HepG2 (cell line): ENCODE measurements at regions not wholly inside any gene's neighbourhood (a gene's known extent, or its start where the extent isn't known, plus 50 kb on each side); places are given as distances from the start of the nearest gene placed in this dataset.
"Not testable (repeated sequence)": the region's sequence is repeated elsewhere in the genome, so short reads cannot be mapped to it uniquely, and the experiment has no call there.

Experiments used
- ATAC-seq: fragments of 200-7000 bp; cut with Tn5 transposase; 3 replicates; pipeline ENCODE4 v1.9.1; 2020; ENCODE audit warnings: mild to moderate bottlenecking, moderate library complexity
- BruUV-seq: library from RNA; stranded (reverse); fragments of 400-500 nt; replicated peaks from 2 replicates; lab custom pipeline; 2021; lab: Mats Ljungman, UMichigan
- CTCF ChIA-PET: fragments of 300-600 bp; formaldehyde crosslinking; extraction: SDS; loops from one replicate; lab custom pipeline; 2021; ENCODE audit warnings: low total read pairs, inconsistent platforms, low intra/inter-chr PET ratio; lab: Yijun Ruan, JAX
- POLR2A ChIA-PET: fragments of 350-600 bp; sonication (Branson Sonifier 250); formaldehyde crosslinking; loops from one replicate; lab custom pipeline; 2020; ENCODE audit warnings: antibody characterized with exemption, inconsistent platforms; lab: Yijun Ruan, JAX
- DNase-seq: peaks from one replicate; pipeline ENCODE4 v3.0.0-alpha.2; 2015; ENCODE audit warnings: low spot score
- FAIRE-seq: peaks from 3 replicates; lab custom pipeline; 2011; peaks lifted over from hg19 to GRCh38; lab: Jason Lieb, UNC
- H2AFZ ChIP-seq: one replicate; pipeline ENCODE4 v1.6.1; 2011; ENCODE audit warnings: low read length, inconsistent platforms
- H3K27ac ChIP-seq: fragments of 300-600 bp; 3 replicates; pipeline ENCODE4 v1.8.0; 2011; ENCODE audit warnings: mixed run types, mild to moderate bottlenecking, mixed read lengths, low read length, inconsistent platforms; ENCODE audit not compliant: insufficient read depth; ENCODE audit errors: extremely low read length
- H3K27me3 ChIP-seq, 2 experiments: fragments of 200-600 bp in 1 of 2; 2 replicates in 1 of 2; 3 replicates in 1 of 2; pipeline versions ENCODE4 v1.6.0 to v1.8.0; 2011; ENCODE audit warnings: low read length in 2 of 2, mild to moderate bottlenecking in 2 of 2, moderate library complexity in 2 of 2, inconsistent platforms in 1 of 2; ENCODE audit not compliant: insufficient read depth in 2 of 2, control insufficient read depth in 1 of 2
- H3K36me3 ChIP-seq, 2 experiments: fragments of 200-600 bp in 1 of 2; replicated peaks in 1 of 2; 2 replicates in 1 of 2; 3 replicates in 1 of 2; pipeline versions ENCODE4 v1.5.1 to v1.8.0; 2011; ENCODE audit warnings: low read length in 2 of 2, inconsistent platforms in 1 of 2; ENCODE audit not compliant: insufficient read depth in 2 of 2, control insufficient read depth in 1 of 2
- H3K4me1 ChIP-seq: 2 replicates; pipeline ENCODE4 v1.5.1; 2012; ENCODE audit warnings: low read length, inconsistent platforms; ENCODE audit not compliant: insufficient read depth
- H3K4me2 ChIP-seq: 2 replicates; pipeline ENCODE4 v1.6.0; 2011; ENCODE audit warnings: low read depth, low read length, inconsistent platforms
- H3K4me3 ChIP-seq, 3 experiments: fragments of 200-600 bp in 1 of 3; sonication (generic), shearing (Covaris generic) in 1 of 3; replicated peaks in 1 of 3; 2 replicates each; pipeline ENCODE4 v1.5.1; 2011 to 2016; ENCODE audit warnings: low read length in 3 of 3, inconsistent platforms in 2 of 3, low read depth in 2 of 3, mild to moderate bottlenecking in 2 of 3, control low read depth in 1 of 3, mixed read lengths in 1 of 3; ENCODE audit not compliant: insufficient read depth in 1 of 3
- H3K79me2 ChIP-seq: one replicate; pipeline ENCODE4 v1.6.1; 2011; ENCODE audit warnings: low read length, inconsistent platforms; ENCODE audit not compliant: insufficient read depth
- H3K9ac ChIP-seq: 2 replicates; pipeline ENCODE4 v1.6.0; 2011; ENCODE audit warnings: mild to moderate bottlenecking, low read depth, low read length, inconsistent platforms; ENCODE audit not compliant: insufficient read depth
- H3K9me3 ChIP-seq: 2 replicates; pipeline ENCODE4 v1.5.1; 2012; ENCODE audit warnings: mild to moderate bottlenecking, low read length
- H4K20me1 ChIP-seq: 2 replicates; pipeline ENCODE4 v1.6.0; 2011; ENCODE audit warnings: inconsistent platforms, mild to moderate bottlenecking, low read length, moderate library complexity; ENCODE audit not compliant: insufficient read depth
- RAD51 ChIP-seq: fragments of 450-650 bp; IDR thresholded peaks from 2 replicates; pipeline ENCODE4 v1.6.1; 2016; ENCODE audit warnings: borderline replicate concordance
- WGBS: methylation state at CpG from one replicate; pipeline ENCODE4 v1.1.6; 2017; ENCODE audit warnings: low lambda C conversion rate; 5-methylcytosine and 5-hydroxymethylcytosine counted together
- in situ Hi-C: cut with HindIII; loops from 2 replicates; pipeline ENCODE4 v1.10.0; 2017; ENCODE audit warnings: low pct_unique_long_range_greater_than_20kb; ENCODE audit not compliant: extremely low pct_ligation_motif_present
- intact Hi-C: fragments of 100-400 bp; cut with micrococcal nuclease; formaldehyde crosslinking; loops from one replicate; pipeline ENCODE4 v1.10.0; 2022; ENCODE audit not compliant: unreplicated experiment
- TF ChIP-seq, protein P1 (sequence below), 2 experiments: sonication (generic) in 1 of 2; formaldehyde crosslinking in 1 of 2; IDR thresholded peaks; 2 replicates each; pipeline versions ENCODE4 v1.5.1 to v1.6.1; 2011 to 2020; ENCODE audit warnings: borderline replicate concordance in 1 of 2, low read depth in 1 of 2, low read length in 1 of 2, mild to moderate bottlenecking in 1 of 2, missing genetic modification reagents in 1 of 2, moderate library complexity in 1 of 2

DNA sequence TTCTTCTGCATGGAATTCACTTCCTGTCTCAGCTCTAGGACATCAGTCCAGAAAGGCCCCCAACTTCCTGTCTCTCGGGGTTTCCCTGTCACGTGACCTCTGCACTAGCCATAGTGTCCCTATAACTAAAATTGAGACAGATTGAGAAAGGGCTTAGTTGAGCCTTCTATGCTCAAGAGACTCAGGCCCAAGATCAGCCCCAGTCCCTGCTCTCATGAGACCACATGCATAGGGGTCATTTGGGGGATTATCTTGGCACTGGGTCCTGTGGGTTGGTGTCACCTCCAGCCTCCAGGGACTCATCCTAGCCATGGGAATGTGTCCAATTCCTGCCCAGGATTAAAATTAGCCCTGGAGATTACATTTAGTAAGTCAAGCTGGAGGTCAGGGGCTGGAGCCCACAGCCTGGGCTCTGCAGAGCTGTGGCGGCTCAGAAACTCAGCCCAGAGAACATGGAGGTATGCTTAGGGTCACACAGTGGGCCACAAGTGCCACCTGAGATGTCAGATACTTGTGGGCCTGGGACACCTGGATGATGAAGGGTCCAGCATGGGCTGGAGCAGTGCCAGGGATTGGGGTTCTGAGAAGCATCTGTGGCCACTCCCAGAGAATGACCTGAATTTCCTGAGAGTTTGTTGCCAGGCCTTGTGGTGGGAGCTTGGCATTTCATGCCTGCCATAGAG lies 174.3 kb upstream of the TPTE start:
- TF ChIP-seq, protein P1, sequence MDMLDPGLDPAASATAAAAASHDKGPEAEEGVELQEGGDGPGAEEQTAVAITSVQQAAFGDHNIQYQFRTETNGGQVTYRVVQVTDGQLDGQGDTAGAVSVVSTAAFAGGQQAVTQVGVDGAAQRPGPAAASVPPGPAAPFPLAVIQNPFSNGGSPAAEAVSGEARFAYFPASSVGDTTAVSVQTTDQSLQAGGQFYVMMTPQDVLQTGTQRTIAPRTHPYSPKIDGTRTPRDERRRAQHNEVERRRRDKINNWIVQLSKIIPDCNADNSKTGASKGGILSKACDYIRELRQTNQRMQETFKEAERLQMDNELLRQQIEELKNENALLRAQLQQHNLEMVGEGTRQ (IDR thresholded peaks at IDR 0.05; ENCODE audit: low read depth, low read length), result peak; percentile 58; the same call in 1 of the 2 replicates
- TF ChIP-seq, protein P1 (CRISPR knock-in tag; IDR thresholded peaks at IDR 0.05; ENCODE audit: borderline replicate concordance), result not testable (repeated sequence)
- peak; percentile 82 for TF ChIP-seq RAD51
- H3K36me3 ChIP-seq, DNase-seq, in situ Hi-C loops, H3K9ac ChIP-seq, POLR2A ChIA-PET, CTCF ChIA-PET, H4K20me1 ChIP-seq, intact Hi-C loops, ATAC-seq, H2AFZ ChIP-seq, BruUV-seq, FAIRE-seq, H3K27me3 ChIP-seq, H3K4me3 ChIP-seq, H3K79me2 ChIP-seq, H3K4me1 ChIP-seq, H3K27ac ChIP-seq, H3K4me2 ChIP-seq: not testable (repeated sequence)
- WGBS, result 3% methylated on average over 3 of the region's 3 CpGs
- H3K9me3 ChIP-seq, result peaks cover 80% of the 10 kb centered on the region

DNA sequence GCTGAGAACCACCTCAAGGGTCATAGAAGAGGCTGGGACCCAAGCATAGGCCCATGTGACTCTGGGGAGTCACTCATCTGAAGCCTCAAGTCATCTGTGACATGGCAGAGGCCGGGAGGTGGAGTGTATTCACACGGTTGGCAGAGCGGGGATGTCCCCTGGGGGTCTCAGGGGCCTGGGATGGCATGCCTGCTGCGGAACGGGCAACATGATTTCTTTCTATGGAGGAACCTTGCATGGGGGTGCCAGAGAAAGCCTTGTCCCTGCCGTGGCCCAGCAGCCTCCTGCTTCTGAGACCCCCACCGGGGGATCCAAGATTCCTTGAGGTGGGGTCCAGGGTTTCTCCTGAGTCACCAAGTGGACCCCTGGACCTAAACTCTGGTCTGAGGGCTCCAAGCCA lies 173.7 kb upstream of the TPTE start:
- ATAC-seq, BruUV-seq, H3K4me2 ChIP-seq, H3K4me3 ChIP-seq, intact Hi-C loops, H3K27ac ChIP-seq, H3K9ac ChIP-seq, H2AFZ ChIP-seq, H3K36me3 ChIP-seq, FAIRE-seq, CTCF ChIA-PET, DNase-seq, H3K79me2 ChIP-seq, POLR2A ChIA-PET, H4K20me1 ChIP-seq, H3K4me1 ChIP-seq, in situ Hi-C loops, H3K27me3 ChIP-seq: not testable (repeated sequence)
- H3K9me3 ChIP-seq, result peaks cover 82% of the 10 kb centered on the region
- WGBS, result 20% methylated on average over 7 of the region's 7 CpGs

DNA sequence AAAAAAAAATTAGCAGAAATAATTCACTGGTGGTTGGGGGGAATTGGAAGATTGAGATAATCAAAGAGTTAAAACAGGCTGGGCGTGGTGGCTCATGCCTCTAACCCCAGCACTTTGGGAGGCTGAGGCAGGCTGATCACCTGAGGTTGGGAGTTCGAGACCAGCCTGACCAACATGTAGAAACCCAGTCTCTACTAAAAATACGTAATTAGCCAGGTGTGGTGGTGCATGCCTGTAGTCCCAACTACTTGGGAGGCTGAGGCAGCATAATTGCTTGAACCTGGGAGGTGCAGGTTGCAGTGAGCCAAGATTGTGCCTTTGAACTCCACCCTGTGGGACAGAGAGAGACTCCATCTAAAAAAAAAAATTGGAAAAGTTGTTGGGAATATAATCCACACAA lies 173.2 kb upstream of the TPTE start:
- POLR2A ChIA-PET, in situ Hi-C loops, H3K27ac ChIP-seq, DNase-seq, CTCF ChIA-PET, H3K36me3 ChIP-seq, H3K4me1 ChIP-seq, intact Hi-C loops, FAIRE-seq, BruUV-seq, H3K4me3 ChIP-seq, H4K20me1 ChIP-seq, H3K79me2 ChIP-seq, H3K4me2 ChIP-seq, ATAC-seq, H2AFZ ChIP-seq, H3K27me3 ChIP-seq, H3K9ac ChIP-seq: not testable (repeated sequence)
- 4% methylated on average over 3 of the region's 3 CpGs for WGBS
- peaks cover 84% of the 10 kb centered on the region for H3K9me3 ChIP-seq
